Stimulated activated effector memory CD8-positive, alpha-beta T cell treated with anti-CD3 and anti-CD28 coated beads, Interleukin-12 subunit alpha, Interleukin-12 subunit beta, amount 100 ng/mL, for 72 hours (primary cell): ENCODE measurements at regions not wholly inside any gene's neighbourhood (a gene's known extent, or its start where the extent isn't known, plus 50 kb on each side); places are given as distances from the start of the nearest gene placed in this dataset.
"Not testable (repeated sequence)": the region's sequence is repeated elsewhere in the genome, so short reads cannot be mapped to it uniquely, and the experiment has no call there.

Experiments
- ATAC-seq: fragments of 150-1000 bp; cut with Tn5 transposase; 2 replicates; pipeline ENCODE4 v1.10.0; 2021
- DNase-seq, 2 donors: peaks; one replicate each; pipeline ENCODE4 v3.0.0; 2021 to 2022; ENCODE audit warnings: low spot score in 2 of 2
- H3K27ac Mint-ChIP-seq: one replicate; pipeline ENCODE4 v1.8.0; 2022; ENCODE audit warnings: mild to moderate bottlenecking, mixed read lengths
- H3K36me3 Mint-ChIP-seq: one replicate; pipeline ENCODE4 v1.8.0; 2022; ENCODE audit warnings: mild to moderate bottlenecking, mixed read lengths
- H3K4me1 Mint-ChIP-seq: one replicate; pipeline ENCODE4 v1.8.0; 2022; ENCODE audit warnings: mixed read lengths
- H3K4me3 Mint-ChIP-seq: one replicate; pipeline ENCODE4 v1.8.0; 2022; ENCODE audit warnings: mild to moderate bottlenecking, mixed read lengths
- H3K9me3 Mint-ChIP-seq: one replicate; pipeline ENCODE4 v1.8.0; 2022; ENCODE audit warnings: mixed read lengths

GRCh38 chr15:29648415-29648814 lies 173.9 kb downstream of the TJP1 start:
- H3K4me1 Mint-ChIP-seq: not testable (repeated sequence)

GRCh38 chr15:29645841-29646240 lies 176.4 kb downstream of the TJP1 start:
- no peak for ATAC-seq
- no peak for DNase-seq
- no peaks in the 10 kb centered on the region for H3K4me1 Mint-ChIP-seq
- H3K36me3 Mint-ChIP-seq: no peaks in the 10 kb centered on the region
- no peak overlapping the region for H3K27ac Mint-ChIP-seq
- no peak overlapping the region for H3K4me3 Mint-ChIP-seq
- H3K9me3 Mint-ChIP-seq: peaks cover 4% of the 10 kb centered on the region

More at GRCh38 chr15:29648415-29648814, 173.9 kb downstream of the TJP1 start:
- H3K9me3 Mint-ChIP-seq, ATAC-seq, H3K27ac Mint-ChIP-seq, DNase-seq, H3K36me3 Mint-ChIP-seq, H3K4me3 Mint-ChIP-seq: not testable (repeated sequence)

GRCh38 chr15:29644361-29644760 lies 177.9 kb downstream of the TJP1 start:
- H3K9me3 Mint-ChIP-seq, ATAC-seq, H3K4me3 Mint-ChIP-seq, H3K36me3 Mint-ChIP-seq, DNase-seq, H3K4me1 Mint-ChIP-seq, H3K27ac Mint-ChIP-seq: not testable (repeated sequence)

- no peak overlapping the region for H3K27ac Mint-ChIP-seq
- H3K36me3 Mint-ChIP-seq: no peaks in the 10 kb centered on the region
- no peak overlapping the region for H3K4me3 Mint-ChIP-seq
- DNase-seq: no peak
- H3K4me1 Mint-ChIP-seq: no peaks in the 10 kb centered on the region
- H3K9me3 Mint-ChIP-seq: peaks cover 2% of the 10 kb centered on the region
- no peak for ATAC-seq
Measured at GRCh38 chr15:29638781-29639180, 183.5 kb downstream of the TJP1 start.

- Mint-ChIP-seq H3K4me3 (no peak overlapping the region), H3K27ac (no peak overlapping the region), H3K36me3 (no peaks in the 10 kb centered on the region), H3K4me1 (no peaks in the 10 kb centered on the region), H3K9me3 (peaks cover 2% of the 10 kb centered on the region)
- ATAC-seq: no peak
- no peak for DNase-seq
Measured at GRCh38 chr15:29638011-29638410, 184.3 kb downstream of the TJP1 start.

GRCh38 chr15:29637555-29637954 lies 184.7 kb downstream of the TJP1 start:
- Mint-ChIP-seq H3K9me3 (peaks cover 2% of the 10 kb centered on the region), H3K27ac (no peak overlapping the region), H3K36me3 (no peaks in the 10 kb centered on the region), H3K4me3 (no peak overlapping the region), H3K4me1 (no peaks in the 10 kb centered on the region)
- DNase-seq: no peak
- no peak for ATAC-seq

GRCh38 chr15:29636921-29637320 lies 185.3 kb downstream of the TJP1 start:
- H3K4me1 Mint-ChIP-seq: no peaks in the 10 kb centered on the region
- ATAC-seq: no peak

GRCh38 chr15:29636140-29636539 lies 186.1 kb downstream of the TJP1 start:
- Mint-ChIP-seq H3K4me3 (no peak overlapping the region), H3K4me1 (no peaks in the 10 kb centered on the region), H3K36me3 (no peaks in the 10 kb centered on the region), H3K27ac (no peak overlapping the region), H3K9me3 (peaks cover 2% of the 10 kb centered on the region)
- ATAC-seq (no peak), DNase-seq (no peak)

More at GRCh38 chr15:29636921-29637320, 185.3 kb downstream of the TJP1 start:
- DNase-seq: no peak
- no peak overlapping the region for H3K4me3 Mint-ChIP-seq
- no peaks in the 10 kb centered on the region for H3K36me3 Mint-ChIP-seq
- no peak overlapping the region for H3K27ac Mint-ChIP-seq
- H3K9me3 Mint-ChIP-seq: peaks cover 2% of the 10 kb centered on the region

GRCh38 chr15:29635513-29636098 lies 186.7 kb downstream of the TJP1 start:
- ATAC-seq (peak; percentile 26), DNase-seq (no peak)
- Mint-ChIP-seq H3K36me3 (no peaks in the 10 kb centered on the region), H3K9me3 (peaks cover 2% of the 10 kb centered on the region), H3K4me3 (no peak overlapping the region), H3K27ac (no peak overlapping the region), H3K4me1 (no peaks in the 10 kb centered on the region)

GRCh38 chr15:29633971-29634370 lies 188.3 kb downstream of the TJP1 start:
- H3K36me3 Mint-ChIP-seq: no peaks in the 10 kb centered on the region
- peaks cover 2% of the 10 kb centered on the region for H3K9me3 Mint-ChIP-seq
- no peak overlapping the region for H3K27ac Mint-ChIP-seq
- H3K4me1 Mint-ChIP-seq: no peaks in the 10 kb centered on the region
- H3K4me3 Mint-ChIP-seq: no peak overlapping the region
- DNase-seq: no peak
- no peak for ATAC-seq

- Mint-ChIP-seq H3K4me3 (no peak overlapping the region), H3K27ac (no peak overlapping the region), H3K36me3 (no peaks in the 10 kb centered on the region), H3K9me3 (peaks cover 2% of the 10 kb centered on the region), H3K4me1 (no peaks in the 10 kb centered on the region)
- DNase-seq: no peak
- no peak for ATAC-seq
Measured at GRCh38 chr15:29632671-29633406, 189.4 kb downstream of the TJP1 start.

- Mint-ChIP-seq H3K4me3 (no peak overlapping the region), H3K4me1 (no peaks in the 10 kb centered on the region), H3K36me3 (no peaks in the 10 kb centered on the region), H3K27ac (no peak overlapping the region), H3K9me3 (no peaks in the 10 kb centered on the region)
- DNase-seq: no peak
- no peak for ATAC-seq
Measured at GRCh38 chr15:29631076-29632070, 190.9 kb downstream of the TJP1 start.

- no peak for ATAC-seq
- Mint-ChIP-seq H3K27ac (no peak overlapping the region), H3K36me3 (no peaks in the 10 kb centered on the region)
Measured at GRCh38 chr15:29624271-29624670, 198.0 kb downstream of the TJP1 start.

GRCh38 chr15:29623116-29623639 lies 199.1 kb downstream of the TJP1 start:
- no peaks in the 10 kb centered on the region for H3K36me3 Mint-ChIP-seq
- peaks cover 3% of the 10 kb centered on the region for H3K9me3 Mint-ChIP-seq
- no peak overlapping the region for H3K27ac Mint-ChIP-seq
- no peak overlapping the region for H3K4me3 Mint-ChIP-seq
- DNase-seq: no peak
- ATAC-seq: no peak
- H3K4me1 Mint-ChIP-seq: no peaks in the 10 kb centered on the region

More at GRCh38 chr15:29624271-29624670, 198.0 kb downstream of the TJP1 start:
- Mint-ChIP-seq H3K4me1 (no peaks in the 10 kb centered on the region), H3K4me3 (no peak overlapping the region), H3K9me3 (peaks cover 3% of the 10 kb centered on the region)
- no peak for DNase-seq

GRCh38 chr15:29622637-29623036 lies 199.6 kb downstream of the TJP1 start:
- Mint-ChIP-seq H3K36me3 (no peaks in the 10 kb centered on the region), H3K4me1 (no peaks in the 10 kb centered on the region), H3K9me3 (peaks cover 3% of the 10 kb centered on the region), H3K4me3 (no peak overlapping the region), H3K27ac (no peak overlapping the region)
- DNase-seq (no peak), ATAC-seq (no peak)
